ENCODE measurements at regions not wholly inside any gene's neighbourhood (a gene's known extent, or its start where the extent isn't known, plus 50 kb on each side); places are given as distances from the start of the nearest gene placed in this dataset.

GRCh38 chr9:28471261-28471660 lies 898.0 kb upstream of the C9orf72 start:
- TF ChIP-seq CTCF (IDR thresholded peaks at IDR 0.05), result no peak
- TF ChIP-seq POLR2A (IDR thresholded peaks at IDR 0.05), result no peak
